ENCODE measurements at regions not wholly inside any gene's neighbourhood (a gene's known extent, or its start where the extent isn't known, plus 50 kb on each side); places are given as distances from the start of the nearest gene placed in this dataset.

GRCh38 chr15:62777671-62778070 lies 264.9 kb upstream of the TPM1 start:
- ChIA-PET POLR2A (ENCODE audit: unreplicated experiment) (interaction anchor here (0.7 kb wide), 1 partner anchor 148 kb away, joined by 7 read pairs; no protein-coding TSS in a partner anchor), CTCF (no interaction called here)
- H4K20me1 ChIP-seq (ENCODE audit: insufficient read depth): no peaks in the 10 kb centered on the region
- H3K4me1 ChIP-seq (replicated peaks; ENCODE audit: insufficient read depth): peaks cover 11% of the 10 kb centered on the region
- no peak overlapping the region for H3K4me3 ChIP-seq
- no peak for DNase-seq
- no peaks in the 10 kb centered on the region for H3K79me2 ChIP-seq (ENCODE audit: low read depth)
- intact Hi-C loops (cut with micrococcal nuclease; ENCODE audit: unreplicated experiment): no loop called here
- BruUV-seq (replicated peaks): no TSS peak
- H2AFZ ChIP-seq: no peak overlapping the region
- TF ChIP-seq EZH2 (IDR thresholded peaks at IDR 0.05; ENCODE audit: low read depth): no peak
- TF ChIP-seq, protein P1, sequence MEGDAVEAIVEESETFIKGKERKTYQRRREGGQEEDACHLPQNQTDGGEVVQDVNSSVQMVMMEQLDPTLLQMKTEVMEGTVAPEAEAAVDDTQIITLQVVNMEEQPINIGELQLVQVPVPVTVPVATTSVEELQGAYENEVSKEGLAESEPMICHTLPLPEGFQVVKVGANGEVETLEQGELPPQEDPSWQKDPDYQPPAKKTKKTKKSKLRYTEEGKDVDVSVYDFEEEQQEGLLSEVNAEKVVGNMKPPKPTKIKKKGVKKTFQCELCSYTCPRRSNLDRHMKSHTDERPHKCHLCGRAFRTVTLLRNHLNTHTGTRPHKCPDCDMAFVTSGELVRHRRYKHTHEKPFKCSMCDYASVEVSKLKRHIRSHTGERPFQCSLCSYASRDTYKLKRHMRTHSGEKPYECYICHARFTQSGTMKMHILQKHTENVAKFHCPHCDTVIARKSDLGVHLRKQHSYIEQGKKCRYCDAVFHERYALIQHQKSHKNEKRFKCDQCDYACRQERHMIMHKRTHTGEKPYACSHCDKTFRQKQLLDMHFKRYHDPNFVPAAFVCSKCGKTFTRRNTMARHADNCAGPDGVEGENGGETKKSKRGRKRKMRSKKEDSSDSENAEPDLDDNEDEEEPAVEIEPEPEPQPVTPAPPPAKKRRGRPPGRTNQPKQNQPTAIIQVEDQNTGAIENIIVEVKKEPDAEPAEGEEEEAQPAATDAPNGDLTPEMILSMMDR (conservative IDR thresholded peaks at IDR 0.05): no peak
- no peaks in the 10 kb centered on the region for H3K9me3 ChIP-seq (ENCODE audit: insufficient read depth, low read depth)
- no peaks in the 10 kb centered on the region for H3K27me3 ChIP-seq (ENCODE audit: insufficient read depth, low read depth)
- H3F3A ChIP-seq (ENCODE audit: insufficient read depth, low read depth): no peaks in the 10 kb centered on the region
- H3K9me2 ChIP-seq (ENCODE audit: insufficient read depth): no peaks in the 10 kb centered on the region
- H3K27ac ChIP-seq: no peak overlapping the region
- no peak overlapping the region for H3K4me2 ChIP-seq
- H3K36me3 ChIP-seq (ENCODE audit: low read depth): no peaks in the 10 kb centered on the region

DNA sequence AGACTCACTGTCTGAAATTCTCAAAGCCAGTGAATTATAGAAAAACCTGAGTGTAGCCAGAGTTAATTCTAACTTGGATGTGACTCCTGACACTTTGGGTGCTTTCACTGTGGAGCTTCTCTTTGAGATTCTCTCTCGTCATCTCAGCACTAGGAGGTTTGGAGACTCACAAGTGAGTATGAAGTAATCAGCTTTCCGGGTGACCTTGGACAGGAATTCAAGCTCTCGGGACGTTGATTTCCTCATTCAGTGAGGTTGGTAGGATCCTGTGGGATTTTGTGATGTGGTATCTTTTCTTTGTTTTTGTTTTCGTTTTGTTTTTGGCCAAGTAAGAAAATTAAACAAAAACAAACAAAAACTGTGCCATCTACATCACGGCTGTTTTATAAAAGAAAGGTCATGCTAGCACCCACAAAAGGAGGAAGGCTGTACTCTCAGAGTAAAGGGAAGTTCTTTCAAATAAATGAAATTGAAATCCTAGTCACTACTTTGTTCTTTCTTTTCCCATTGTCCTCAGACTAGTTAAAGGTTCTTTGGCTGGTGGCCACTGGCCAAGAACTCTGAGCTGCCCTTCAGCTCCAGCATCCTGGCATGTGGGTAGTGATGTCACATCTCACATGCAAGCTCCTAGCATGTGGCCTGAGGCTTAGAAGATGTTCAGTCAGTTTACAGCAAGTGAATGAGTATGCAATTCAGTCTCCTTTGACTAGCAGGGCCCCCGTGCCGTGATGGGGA lies 263.3 kb upstream of the TPM1 start:
- ChIA-PET CTCF (interaction anchor here (0.6 kb wide), 1 partner anchor 272 kb away, joined by 4 read pairs; no protein-coding TSS in a partner anchor), POLR2A (ENCODE audit: unreplicated experiment) (no interaction called here)
- no TSS peak for BruUV-seq (replicated peaks)
- Histone ChIP-seq H3K9me3 (ENCODE audit: insufficient read depth, low read depth) (no peaks in the 10 kb centered on the region), H3K4me1 (replicated peaks; ENCODE audit: insufficient read depth) (peaks cover 11% of the 10 kb centered on the region), H4K20me1 (ENCODE audit: insufficient read depth) (no peaks in the 10 kb centered on the region), H3K4me3 (no peak overlapping the region), H3K36me3 (ENCODE audit: low read depth) (no peaks in the 10 kb centered on the region), H3K79me2 (ENCODE audit: low read depth) (no peaks in the 10 kb centered on the region), H3K9me2 (ENCODE audit: insufficient read depth) (no peaks in the 10 kb centered on the region), H3F3A (ENCODE audit: insufficient read depth, low read depth) (no peaks in the 10 kb centered on the region), H3K27me3 (ENCODE audit: insufficient read depth, low read depth) (no peaks in the 10 kb centered on the region), H2AFZ (no peak overlapping the region), H3K27ac (no peak overlapping the region), H3K4me2 (no peak overlapping the region)
- intact Hi-C loops (cut with micrococcal nuclease; ENCODE audit: unreplicated experiment): no loop called here
- TF ChIP-seq, protein P1 (conservative IDR thresholded peaks at IDR 0.05): no peak
- no peak for TF ChIP-seq EZH2 (IDR thresholded peaks at IDR 0.05; ENCODE audit: low read depth)
- no peak for DNase-seq

DNA sequence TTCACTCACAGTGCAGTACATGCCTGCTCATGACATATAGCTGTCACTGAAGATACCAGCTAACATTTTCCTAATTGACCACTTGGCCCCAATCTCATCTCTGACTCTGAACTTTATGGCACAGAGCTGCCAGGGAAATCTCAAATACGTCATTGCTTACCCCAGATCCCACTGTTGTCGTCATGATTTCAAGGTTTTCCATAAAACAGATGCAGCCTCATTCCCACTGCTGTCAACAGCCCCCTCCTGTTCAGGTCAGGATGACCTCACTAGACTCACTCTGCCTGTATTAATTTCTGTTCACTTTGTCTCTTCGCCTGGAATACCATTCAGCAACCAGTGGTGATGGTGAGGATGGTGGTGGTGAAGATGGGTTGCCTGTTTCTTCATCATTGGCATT lies 262.6 kb upstream of the TPM1 start:
- Histone ChIP-seq H3F3A (ENCODE audit: insufficient read depth, low read depth) (no peaks in the 10 kb centered on the region), H4K20me1 (ENCODE audit: insufficient read depth) (no peaks in the 10 kb centered on the region), H3K9me3 (ENCODE audit: insufficient read depth, low read depth) (no peaks in the 10 kb centered on the region), H3K79me2 (ENCODE audit: low read depth) (no peaks in the 10 kb centered on the region), H3K27ac (no peak overlapping the region), H3K9me2 (ENCODE audit: insufficient read depth) (no peaks in the 10 kb centered on the region), H3K4me1 (replicated peaks; ENCODE audit: insufficient read depth) (peaks cover 11% of the 10 kb centered on the region), H3K27me3 (ENCODE audit: insufficient read depth, low read depth) (no peaks in the 10 kb centered on the region), H2AFZ (no peak overlapping the region), H3K4me3 (no peak overlapping the region), H3K4me2 (no peak overlapping the region), H3K36me3 (ENCODE audit: low read depth) (no peaks in the 10 kb centered on the region)
- CTCF ChIA-PET: interaction anchor here (0.5 kb wide), 1 partner anchor 383 kb away, joined by 6 read pairs; no protein-coding TSS in a partner anchor
- no peak for DNase-seq
- BruUV-seq (replicated peaks): no TSS peak
- POLR2A ChIA-PET (ENCODE audit: unreplicated experiment): no interaction called here
- intact Hi-C loops (cut with micrococcal nuclease; ENCODE audit: unreplicated experiment): loop anchor here (5.0 kb wide), 2 partner anchors 507 to 622 kb away; no protein-coding TSS in a partner anchor
- TF ChIP-seq, protein P1 (conservative IDR thresholded peaks at IDR 0.05): no peak
- TF ChIP-seq EZH2 (IDR thresholded peaks at IDR 0.05; ENCODE audit: low read depth): no peak
